Activated effector memory CD4-positive, alpha-beta T cell treated with anti-CD3 and anti-CD28 coated beads, Interleukin-2, amount 50 U/mL, for 16 hours (primary cell): ENCODE measurements at regions not wholly inside any gene's neighbourhood (a gene's known extent, or its start where the extent isn't known, plus 50 kb on each side); places are given as distances from the start of the nearest gene placed in this dataset.

Source experiments
- DNase-seq: peaks from one replicate; pipeline ENCODE4 v3.0.0-alpha.2; 2020

- no peak for DNase-seq
These were observed 994.5 kb downstream of the C4orf33 start for GRCh38 chr4:130090427-130090826.

- DNase-seq = no peak
These were observed 996.4 kb downstream of the C4orf33 start for GRCh38 chr4:130092187-130093015.

DNA sequence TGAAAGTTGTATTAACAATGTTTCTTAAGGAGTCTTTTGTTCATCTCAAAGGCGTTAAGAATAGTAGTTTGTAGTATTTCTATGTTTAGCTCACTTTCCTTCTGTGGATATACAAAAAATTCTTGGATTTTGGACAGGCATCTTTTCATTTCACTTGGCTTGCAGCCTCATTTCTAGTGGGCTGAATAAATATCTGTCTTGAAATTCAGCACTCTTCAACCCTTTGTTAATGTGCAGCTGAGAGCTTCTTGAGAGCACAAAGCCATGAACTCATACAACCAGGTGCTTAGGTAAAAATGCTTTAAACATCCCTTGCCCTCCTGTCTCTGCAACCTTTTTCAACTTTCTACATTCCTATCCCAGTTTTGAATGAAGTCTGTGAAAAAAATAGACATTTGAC is 1003.2 kb downstream of the C4orf33 start:
- no peak for DNase-seq

DNA sequence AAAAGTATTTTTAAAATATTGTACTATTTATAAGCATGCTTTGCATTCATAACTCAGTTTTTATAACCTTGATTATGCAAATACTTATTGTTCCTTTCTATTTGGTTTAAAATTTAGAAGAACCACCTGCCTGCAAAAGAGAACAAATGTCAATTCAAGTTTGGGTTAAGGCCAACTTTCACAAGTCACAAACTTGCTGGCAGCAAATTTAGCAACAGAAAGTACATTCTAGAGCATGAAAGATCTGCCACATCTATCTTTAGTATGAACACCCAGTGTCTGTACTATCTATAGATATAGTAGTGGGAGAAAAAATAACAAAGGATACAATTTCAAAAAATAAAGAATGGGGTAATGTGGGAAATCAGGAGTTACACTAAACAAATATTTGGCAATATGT is 1014.2 kb downstream of the C4orf33 start:
- no peak for DNase-seq

DNA sequence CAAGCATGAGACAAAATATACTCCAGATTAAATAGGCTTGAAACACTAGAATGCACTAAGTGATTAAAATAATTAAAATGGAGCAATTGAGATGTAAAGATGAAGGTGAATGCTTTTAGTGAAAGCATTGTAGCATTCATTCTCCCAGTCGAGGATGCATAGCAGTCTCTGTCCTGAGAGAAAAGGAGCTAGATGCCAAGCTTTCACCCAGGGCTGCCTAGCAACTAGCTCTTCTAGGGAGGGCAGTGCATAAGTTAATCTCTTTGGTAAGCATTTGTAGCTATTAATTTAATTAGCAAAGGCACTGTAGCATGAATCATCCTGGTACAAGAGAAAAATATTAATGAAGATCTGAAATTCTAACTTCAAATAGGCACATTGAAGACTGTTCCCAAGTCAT is 1014.8 kb downstream of the C4orf33 start:
- no peak for DNase-seq

GRCh38 chr4:130124066-130124465 is 1028.1 kb downstream of the C4orf33 start:
- no peak for DNase-seq

DNA sequence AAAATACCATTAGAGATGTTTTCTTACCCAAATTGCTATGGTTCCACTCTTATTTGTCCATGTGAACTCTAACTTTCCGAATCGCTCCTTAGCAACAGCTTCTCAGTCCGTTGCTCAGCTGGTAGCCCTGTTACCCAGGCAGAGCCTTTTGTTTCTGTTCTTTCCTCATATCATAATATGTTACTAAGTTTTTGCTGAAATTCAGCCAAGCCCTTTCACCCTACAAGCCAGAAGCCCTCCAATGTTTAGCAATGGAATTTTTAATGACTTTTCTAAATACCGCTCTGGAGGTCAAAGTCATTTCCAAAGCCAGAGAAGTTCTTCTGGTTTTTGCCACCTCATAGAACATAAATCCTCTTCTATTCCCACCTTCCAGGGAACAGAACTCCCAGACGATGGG is 1029.5 kb downstream of the C4orf33 start:
- DNase-seq = no peak

DNA sequence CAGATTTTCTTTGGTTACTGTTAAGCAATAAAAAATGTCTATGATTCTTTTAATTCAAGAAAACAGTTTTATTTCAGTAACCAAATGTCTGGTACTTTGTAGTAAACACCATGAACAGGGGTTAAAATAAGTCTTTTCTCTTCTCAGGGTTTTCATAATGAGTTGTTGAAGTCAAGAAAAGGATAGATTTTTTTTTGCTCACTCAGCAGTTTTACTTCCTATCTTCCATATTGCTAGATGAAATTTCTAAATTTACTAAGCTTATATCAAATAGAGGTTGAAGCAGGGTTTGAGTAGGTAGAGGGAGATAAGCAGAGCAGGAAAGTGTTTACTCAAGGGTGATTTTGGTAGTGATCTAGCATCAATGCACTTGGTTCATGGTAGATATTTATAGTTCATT is 1031.3 kb downstream of the C4orf33 start:
- no peak for DNase-seq

GRCh38 chr4:130131536-130131935 is 1035.6 kb downstream of the C4orf33 start:
- no peak for DNase-seq

DNA sequence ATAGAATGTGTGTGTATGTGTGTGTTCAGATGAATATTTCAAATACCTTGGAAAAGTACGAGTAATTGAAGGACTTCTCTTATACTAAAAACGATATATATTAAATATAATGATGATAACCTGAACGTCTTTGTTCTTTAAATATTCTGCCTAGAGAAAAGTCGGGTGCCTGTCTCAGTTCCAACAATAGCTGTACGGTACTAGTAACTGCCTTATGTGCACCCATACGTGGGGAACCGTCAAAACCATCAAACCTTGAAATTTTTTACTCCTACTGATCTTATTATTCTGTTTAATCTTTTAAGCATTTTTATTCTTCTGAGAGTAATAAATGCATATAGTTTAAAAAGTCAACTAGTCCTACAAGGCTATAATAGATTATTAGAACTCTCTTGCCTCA is 1045.7 kb downstream of the C4orf33 start:
- no peak for DNase-seq

- no peak for DNase-seq
These were observed 1047.7 kb downstream of the C4orf33 start for GRCh38 chr4:130143656-130144055.

DNA sequence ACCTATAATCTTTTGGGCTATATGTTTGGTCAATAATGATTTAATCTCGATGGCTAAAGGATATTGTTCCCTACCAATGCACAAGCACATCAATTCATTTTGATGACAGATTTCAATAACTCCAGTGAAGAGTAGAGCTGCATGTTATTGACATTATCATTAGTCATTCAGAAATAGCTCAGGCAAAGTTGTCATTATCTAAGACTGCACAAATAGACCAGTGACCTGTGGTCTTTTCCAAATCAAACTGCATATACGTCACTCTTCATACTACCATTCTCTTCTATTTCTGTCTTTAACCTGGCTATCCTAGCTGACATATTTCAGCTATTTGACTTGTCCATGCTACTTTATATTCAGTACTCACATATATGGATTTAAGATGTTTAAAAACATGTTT is 1050.8 kb downstream of the C4orf33 start:
- DNase-seq = no peak

GRCh38 chr4:130147641-130148040 is 1051.7 kb downstream of the C4orf33 start:
- no peak for DNase-seq

GRCh38 chr4:130154901-130155300 is 1058.9 kb downstream of the C4orf33 start:
- no peak for DNase-seq

- no peak for DNase-seq
These were observed 1067.7 kb downstream of the C4orf33 start for GRCh38 chr4:130163701-130164100.

DNA sequence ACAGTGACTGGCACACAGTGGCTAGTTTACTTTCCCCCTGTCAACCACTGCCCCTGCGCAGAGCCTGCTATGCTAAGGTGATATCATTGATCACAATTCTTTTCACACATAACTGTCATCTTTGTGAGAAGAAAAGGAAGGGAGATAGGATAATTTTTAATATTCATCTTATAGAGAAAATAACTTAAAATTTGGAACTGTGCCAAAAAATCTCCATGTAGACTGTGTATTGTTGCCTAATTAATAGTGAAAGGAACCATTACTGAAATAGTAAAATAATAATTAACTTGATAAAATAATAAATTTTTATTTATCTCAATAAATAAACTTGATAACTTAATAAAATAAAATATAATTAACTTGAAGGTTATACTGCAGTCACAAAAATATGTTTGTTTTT is 1069.4 kb downstream of the C4orf33 start:
- DNase-seq = no peak

GRCh38 chr4:130172156-130172555 is 1076.2 kb downstream of the C4orf33 start:
- DNase-seq = no peak

DNA sequence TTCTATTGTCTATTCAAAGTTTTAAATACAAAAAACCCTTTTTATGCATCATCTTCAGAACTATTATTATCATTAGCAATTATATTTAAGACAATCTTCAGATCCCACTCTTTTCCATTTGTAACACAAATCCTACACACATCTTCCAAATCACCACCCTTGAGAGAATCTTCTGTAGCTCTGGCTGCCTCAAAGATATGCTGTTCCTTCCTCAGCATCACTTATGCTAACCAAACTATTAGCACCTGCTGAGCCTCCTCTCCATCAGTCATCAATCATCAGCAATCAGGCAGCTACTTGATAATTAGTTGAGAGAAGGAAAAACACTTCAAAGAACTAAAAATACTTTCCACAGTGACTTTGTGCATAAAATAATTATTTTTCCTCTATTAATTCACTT is 1082.2 kb downstream of the C4orf33 start:
- DNase-seq = no peak

DNA sequence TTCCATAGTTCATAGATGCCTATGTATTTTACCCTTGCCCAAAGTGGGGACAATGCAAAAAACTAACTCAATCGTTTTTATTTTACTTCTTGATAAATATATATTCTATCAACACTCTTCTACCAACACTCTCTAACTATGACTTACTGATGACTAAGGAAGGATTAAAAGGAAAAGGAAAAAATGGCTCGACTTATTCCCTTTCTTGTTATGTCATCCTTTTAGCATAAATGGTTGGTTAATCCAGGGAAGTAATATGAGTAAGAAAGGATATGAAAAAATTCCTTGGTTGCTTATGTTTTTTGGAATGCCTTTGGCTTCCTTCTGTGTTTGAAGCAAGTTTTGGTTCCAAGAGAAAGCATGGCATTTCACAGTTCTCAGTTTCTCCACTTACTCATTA is 1087.1 kb downstream of the C4orf33 start:
- DNase-seq = no peak

DNA sequence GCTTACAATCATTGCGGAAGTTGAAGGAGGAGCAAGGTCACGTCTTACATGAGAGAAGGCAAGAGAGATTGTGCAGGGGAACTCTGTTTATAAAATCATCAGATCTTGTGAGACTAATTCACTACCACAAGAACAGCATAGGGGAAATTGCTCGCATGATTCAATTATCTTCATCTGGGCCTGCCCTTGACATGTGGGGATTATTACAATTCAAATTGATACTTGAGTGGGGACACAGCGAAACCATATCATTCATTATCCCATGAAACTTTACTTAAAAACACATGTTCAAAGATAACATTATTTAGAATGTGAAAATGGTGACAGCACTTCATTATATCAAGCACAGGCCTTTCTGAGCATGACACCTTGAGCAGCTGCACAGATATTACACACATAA is 1087.8 kb downstream of the C4orf33 start:
- DNase-seq = no peak

- no peak for DNase-seq
These were observed 1089.2 kb downstream of the C4orf33 start for GRCh38 chr4:130185123-130185522.

DNA sequence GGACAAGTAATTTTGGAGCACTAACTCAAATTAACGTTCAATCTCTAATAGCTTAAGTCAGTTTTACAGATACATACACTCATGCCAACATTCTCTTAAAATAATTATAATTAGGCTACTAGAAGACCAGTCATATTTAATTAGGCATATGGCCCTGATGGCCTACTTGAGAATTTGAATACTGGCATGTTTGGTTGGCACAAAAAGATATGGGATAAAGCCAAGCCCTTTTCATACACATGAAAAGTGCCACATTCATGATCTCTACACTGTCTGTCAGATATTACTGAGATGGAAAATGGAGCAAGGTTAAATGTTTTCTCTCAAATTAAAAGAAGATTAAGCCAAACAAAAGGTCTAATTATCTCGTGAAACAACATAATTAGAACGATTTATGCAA is 1091.0 kb downstream of the C4orf33 start:
- no peak for DNase-seq

DNA sequence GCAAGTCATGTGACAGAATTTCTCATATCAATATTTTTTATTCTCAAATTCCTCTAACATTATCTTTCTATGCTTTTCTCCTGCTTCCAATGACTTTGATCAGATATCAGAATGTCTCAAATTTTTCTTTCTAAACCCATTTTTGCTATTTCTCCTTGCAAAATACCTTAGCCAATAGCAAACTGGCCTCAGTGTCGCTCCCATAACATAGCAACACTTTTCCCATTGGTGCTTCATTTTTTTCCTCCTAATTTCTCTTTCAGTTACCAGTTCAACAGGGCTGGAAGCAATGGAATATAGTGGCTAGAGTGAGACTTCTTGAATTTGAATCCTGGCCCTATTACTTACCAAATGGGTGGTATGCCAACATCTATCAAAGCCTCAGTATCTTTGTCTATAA is 1091.6 kb downstream of the C4orf33 start:
- no peak for DNase-seq

DNA sequence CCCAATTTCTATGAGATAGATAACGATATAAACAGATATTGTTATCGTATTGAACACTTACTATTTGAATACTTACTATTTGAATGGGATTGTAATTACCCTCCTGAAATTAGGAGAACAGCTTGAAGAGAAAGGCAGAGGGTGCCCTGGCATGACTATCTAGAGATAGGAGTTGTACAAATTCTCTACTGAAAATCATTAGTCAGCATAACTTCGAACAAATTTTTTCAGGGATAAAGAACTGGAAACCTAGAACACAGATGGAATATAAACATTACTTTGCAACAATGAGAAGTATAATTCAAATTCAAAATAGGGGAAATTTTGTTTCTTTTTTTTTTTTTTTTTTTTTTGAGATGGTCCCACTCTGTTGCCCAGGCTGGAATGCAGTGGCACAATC is 1096.8 kb downstream of the C4orf33 start:
- no peak for DNase-seq

DNA sequence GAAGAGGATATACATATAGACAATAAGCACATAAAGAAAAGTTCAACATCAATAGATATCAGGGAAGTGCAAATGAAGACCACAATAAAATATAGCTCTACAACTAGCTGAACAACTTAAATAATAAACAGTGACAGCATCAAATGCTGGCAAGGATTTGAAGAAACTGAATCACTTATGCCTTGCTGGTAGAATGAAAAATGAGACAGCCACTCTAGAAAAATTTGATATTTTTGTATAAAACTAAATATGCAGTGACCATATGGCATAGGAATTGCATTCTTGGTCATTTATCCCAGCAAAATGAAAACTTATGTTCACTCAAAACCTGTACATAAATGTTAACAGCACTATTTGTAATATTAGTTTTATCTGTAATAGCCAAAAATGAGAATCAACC is 1102.0 kb downstream of the C4orf33 start:
- no peak for DNase-seq
